WTC11 (cell line): ENCODE measurements at regions not wholly inside any gene's neighbourhood (a gene's known extent, or its start where the extent isn't known, plus 50 kb on each side); places are given as distances from the start of the nearest gene placed in this dataset.

ENCODE experiments used
- ATF3 ChIP-seq: sonication (generic); formaldehyde crosslinking; conservative IDR thresholded peaks from 2 replicates; pipeline ENCODE4 v1.8.1; 2022; ENCODE audit warnings: mild to moderate bottlenecking, missing genetic modification reagents
- ATF6 ChIP-seq: sonication (generic); formaldehyde crosslinking; IDR thresholded peaks from 2 replicates; pipeline ENCODE4 v1.8.1; 2023; ENCODE audit warnings: mild to moderate bottlenecking, missing genetic modification reagents
- CTCF ChIP-seq: fragments of 200-600 bp; IDR thresholded peaks from 2 replicates; pipeline ENCODE4 v1.8.0; 2022; ENCODE audit warnings: antibody characterized with exemption
- IRF2 ChIP-seq: sonication (generic); formaldehyde crosslinking; IDR thresholded peaks from 2 replicates; pipeline ENCODE4 v1.8.0; 2022; ENCODE audit warnings: low read depth, missing genetic modification reagents, borderline replicate concordance
- MYBL2 ChIP-seq: sonication (generic); formaldehyde crosslinking; IDR thresholded peaks from 2 replicates; pipeline ENCODE4 v1.8.1; 2023; ENCODE audit warnings: mild to moderate bottlenecking, moderate library complexity, missing genetic modification reagents
- NFYB ChIP-seq: sonication (generic); formaldehyde crosslinking; conservative IDR thresholded peaks from 2 replicates; pipeline ENCODE4 v1.8.0; 2022; ENCODE audit warnings: low read depth, missing genetic modification reagents
- NR1H2 ChIP-seq: sonication (generic); formaldehyde crosslinking; IDR thresholded peaks from 2 replicates; pipeline ENCODE4 v1.9.0; 2021; ENCODE audit warnings: mild to moderate bottlenecking, moderate library complexity, missing genetic modification reagents
- NR2C2 ChIP-seq: sonication (generic); formaldehyde crosslinking; IDR thresholded peaks from 2 replicates; pipeline ENCODE4 v1.8.0; 2022; ENCODE audit warnings: mild to moderate bottlenecking, missing genetic modification reagents
- SOX15 ChIP-seq: fragments of 250-450 bp; sonication (Bioruptor Pico); IDR thresholded peaks from 2 replicates; pipeline ENCODE4 v1.9.0; 2021; ENCODE audit warnings: mild to moderate bottlenecking
- ZBTB21 ChIP-seq: sonication (generic); formaldehyde crosslinking; IDR thresholded peaks from 2 replicates; pipeline ENCODE4 v1.8.1; 2023; ENCODE audit warnings: mild to moderate bottlenecking, missing genetic modification reagents, borderline replicate concordance
- ZNF138 ChIP-seq: sonication (generic); formaldehyde crosslinking; conservative IDR thresholded peaks from 2 replicates; pipeline ENCODE4 v1.8.1; 2022; ENCODE audit warnings: mild to moderate bottlenecking, moderate library complexity, missing genetic modification reagents

GRCh38 chr2:239608723-239609122 lies 207.9 kb upstream of the HDAC4 start:
- TF ChIP-seq CTCF = no peak
- TF ChIP-seq ZBTB21 (CRISPR knock-in tag) = no peak
- no peak for TF ChIP-seq NR2C2 (CRISPR knock-in tag)
- TF ChIP-seq NR1H2 (CRISPR knock-in tag) = no peak
- TF ChIP-seq ATF6 (CRISPR knock-in tag) = no peak
- no peak for TF ChIP-seq NFYB
- TF ChIP-seq ZNF138 (CRISPR knock-in tag) = no peak
- TF ChIP-seq IRF2 (CRISPR knock-in tag) = no peak
- TF ChIP-seq ATF3 (CRISPR knock-in tag) = no peak
- no peak for TF ChIP-seq SOX15 (CRISPR knock-in tag)
- TF ChIP-seq MYBL2 = no peak
